ENCODE measurements at regions not wholly inside any gene's neighbourhood (a gene's known extent, or its start where the extent isn't known, plus 50 kb on each side); places are given as distances from the start of the nearest gene placed in this dataset.

GRCh38 chr2:128832946-128833663 is 514.4 kb upstream of the HS6ST1 start:
- Histone ChIP-seq H3K27ac (replicated peaks) (no peak overlapping the region), H3K27me3 (ENCODE audit: insufficient read depth, poor library complexity, severe bottlenecking) (no peaks in the 10 kb centered on the region), H3K4me3 (replicated peaks; ENCODE audit: insufficient read depth, low read length) (no peak overlapping the region)
- no peak for DNase-seq (ENCODE audit: low read depth in 1 of 2, low spot score in 1 of 2)
- no peak for TF ChIP-seq GABPA (IDR thresholded peaks at IDR 0.05; ENCODE audit: low read depth)
- TF ChIP-seq POLR2AphosphoS5 (IDR thresholded peaks at IDR 0.05; ENCODE audit: low read depth), result no peak
- TF ChIP-seq CTCF (IDR thresholded peaks at IDR 0.05; ENCODE audit: insufficient read depth, low read length), result no peak
- TF ChIP-seq SPI1 (IDR thresholded peaks at IDR 0.05; ENCODE audit: borderline replicate concordance, low read depth), result no peak
- TF ChIP-seq REST (IDR thresholded peaks at IDR 0.05; ENCODE audit: insufficient replicate concordance, low read depth), result no peak

GRCh38 chr2:128833664-128834027 is 515.0 kb upstream of the HS6ST1 start:
- no peaks in the 10 kb centered on the region for H3K27me3 ChIP-seq (ENCODE audit: insufficient read depth, poor library complexity, severe bottlenecking)
- DNase-seq (ENCODE audit: low read depth in 1 of 2, low spot score in 1 of 2), result no peak
- H3K27ac ChIP-seq (replicated peaks), result no peak overlapping the region
- no peak overlapping the region for H3K4me3 ChIP-seq (replicated peaks; ENCODE audit: insufficient read depth, low read length)
- TF ChIP-seq POLR2AphosphoS5 (IDR thresholded peaks at IDR 0.05; ENCODE audit: low read depth), result no peak
- TF ChIP-seq CTCF (IDR thresholded peaks at IDR 0.05; ENCODE audit: insufficient read depth, low read length), result no peak
- TF ChIP-seq GABPA (IDR thresholded peaks at IDR 0.05; ENCODE audit: low read depth), result no peak
- no peak for TF ChIP-seq SPI1 (IDR thresholded peaks at IDR 0.05; ENCODE audit: borderline replicate concordance, low read depth)
- no peak for TF ChIP-seq REST (IDR thresholded peaks at IDR 0.05; ENCODE audit: insufficient replicate concordance, low read depth)

GRCh38 chr2:128834207-128834879 is 515.7 kb upstream of the HS6ST1 start:
- TF ChIP-seq GABPA (IDR thresholded peaks at IDR 0.05; ENCODE audit: low read depth), result no peak
- H3K27ac ChIP-seq (replicated peaks), result no peak overlapping the region
- H3K4me3 ChIP-seq (replicated peaks; ENCODE audit: insufficient read depth, low read length), result no peak overlapping the region
- DNase-seq (ENCODE audit: low read depth in 1 of 2, low spot score in 1 of 2), result no peak
- H3K27me3 ChIP-seq (ENCODE audit: insufficient read depth, poor library complexity, severe bottlenecking), result no peaks in the 10 kb centered on the region

- Histone ChIP-seq H3K27me3 (ENCODE audit: insufficient read depth, poor library complexity, severe bottlenecking) (no peaks in the 10 kb centered on the region), H3K4me3 (replicated peaks; ENCODE audit: insufficient read depth, low read length) (no peak overlapping the region), H3K27ac (replicated peaks) (no peak overlapping the region)
- no peak for DNase-seq (ENCODE audit: low read depth in 1 of 2, low spot score in 1 of 2)
- TF ChIP-seq REST (IDR thresholded peaks at IDR 0.05; ENCODE audit: insufficient replicate concordance, low read depth) (no peak), CTCF (IDR thresholded peaks at IDR 0.05; ENCODE audit: insufficient read depth, low read length) (no peak), SPI1 (IDR thresholded peaks at IDR 0.05; ENCODE audit: borderline replicate concordance, low read depth) (no peak), GABPA (IDR thresholded peaks at IDR 0.05; ENCODE audit: low read depth) (no peak), POLR2AphosphoS5 (IDR thresholded peaks at IDR 0.05; ENCODE audit: low read depth) (no peak)
These were observed 516.2 kb upstream of the HS6ST1 start for GRCh38 chr2:128834880-128835252.

All from HL-60 (cell line).